Stimulated activated CD8-positive, alpha-beta memory T cell treated with anti-CD3 and anti-CD28 coated beads, Interleukin-12 subunit alpha, Interleukin-12 subunit beta, amount 100 ng/mL, for 24 hours (primary cell): ENCODE measurements at regions not wholly inside any gene's neighbourhood (a gene's known extent, or its start where the extent isn't known, plus 50 kb on each side); places are given as distances from the start of the nearest gene placed in this dataset.
"Not testable (repeated sequence)": the region's sequence is repeated elsewhere in the genome, so short reads cannot be mapped to it uniquely, and the experiment has no call there.

ENCODE experiments used
- DNase-seq: peaks from one replicate; pipeline ENCODE4 v3.0.0-alpha.2; 2020; ENCODE audit errors: extremely low read depth

DNA sequence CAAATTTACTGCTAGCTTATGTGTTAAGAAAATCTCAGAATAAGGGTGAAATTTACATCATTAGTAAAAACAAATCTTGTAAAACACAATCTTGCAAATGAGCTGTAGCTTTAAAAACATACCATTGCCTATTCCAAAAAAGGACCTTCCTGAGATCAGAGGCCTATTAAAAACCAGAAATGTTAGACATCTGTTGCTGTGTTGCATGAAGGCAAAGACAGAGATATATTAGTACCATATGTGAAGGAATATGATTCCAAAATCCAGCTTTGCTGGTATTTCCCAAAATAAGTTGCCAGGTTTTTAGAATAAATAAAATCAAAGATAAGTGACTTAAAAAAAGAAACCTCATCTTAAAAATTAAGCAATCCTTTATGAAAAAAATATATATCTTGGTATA, 504.1 kb upstream of the CDIN1 start:
- no peak for DNase-seq

DNA sequence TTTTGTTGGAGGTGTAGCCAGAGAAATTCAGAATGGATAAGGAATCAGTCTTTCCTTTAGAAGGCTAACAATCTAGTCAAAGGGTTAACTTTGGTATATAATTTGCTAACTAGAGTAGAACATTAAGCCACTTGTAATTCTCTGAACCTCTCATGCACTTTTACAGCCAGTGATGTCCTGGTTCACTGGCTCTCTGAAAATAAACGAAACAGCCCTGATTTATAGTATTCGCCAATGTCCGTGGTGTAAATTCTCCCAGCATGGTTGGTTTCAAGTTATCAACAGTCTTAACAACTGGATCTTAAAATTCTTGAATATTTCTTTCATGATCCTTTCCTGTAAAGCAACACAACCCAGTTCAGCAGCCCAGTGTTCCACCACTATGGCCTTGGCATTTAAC, 500.4 kb upstream of the CDIN1 start:
- DNase-seq, result no peak

DNA sequence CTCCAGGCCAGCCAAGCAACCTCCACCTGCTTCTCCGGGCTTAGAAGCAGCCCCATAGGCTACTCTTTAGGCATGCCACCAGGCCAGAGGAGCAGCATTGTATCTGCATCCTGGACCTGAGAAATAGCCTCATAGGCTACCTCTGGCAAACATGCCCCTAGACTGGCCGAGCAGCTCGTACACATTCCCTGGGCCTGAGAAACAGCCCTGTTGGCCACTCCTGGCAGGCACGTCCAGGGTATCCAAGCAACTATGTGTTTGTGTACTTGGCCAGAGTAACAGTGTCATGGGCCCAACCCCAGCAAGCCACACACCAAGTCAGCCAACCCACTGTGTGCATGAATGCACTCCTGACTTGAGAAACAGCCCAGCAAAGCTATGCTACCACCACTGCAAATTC, 498.7 kb upstream of the CDIN1 start:
- DNase-seq, result no peak

DNA sequence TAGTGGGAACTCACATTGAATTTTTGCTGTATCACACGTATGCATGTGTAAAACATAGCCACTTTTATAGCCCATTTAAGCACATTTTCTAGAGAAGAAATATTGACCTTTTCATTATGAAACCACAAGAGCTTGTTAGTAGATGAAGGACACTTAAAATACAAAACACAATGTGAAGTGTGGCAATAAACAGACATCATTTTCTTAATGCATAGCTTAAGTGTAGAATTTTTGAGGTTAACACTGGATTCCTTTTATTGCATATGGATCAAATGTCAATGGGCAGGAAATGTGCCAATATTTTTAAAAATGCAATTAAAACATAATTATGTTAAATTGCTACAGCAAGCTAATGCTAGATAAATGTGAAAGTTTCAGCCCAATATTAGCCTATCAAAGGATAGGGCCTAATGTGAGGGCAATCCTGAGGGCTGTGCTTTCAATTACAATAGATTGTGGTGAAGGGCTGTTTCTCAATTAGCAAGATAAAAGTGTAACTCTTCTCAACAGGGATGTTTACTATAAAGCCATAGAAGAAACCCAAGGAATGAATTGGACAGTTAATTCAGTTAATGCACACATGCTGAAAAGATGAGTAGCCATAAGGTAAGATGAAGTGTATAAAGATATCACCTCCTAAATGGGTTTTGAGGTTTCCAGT, 489.0 kb upstream of the CDIN1 start:
- DNase-seq, result no peak

DNA sequence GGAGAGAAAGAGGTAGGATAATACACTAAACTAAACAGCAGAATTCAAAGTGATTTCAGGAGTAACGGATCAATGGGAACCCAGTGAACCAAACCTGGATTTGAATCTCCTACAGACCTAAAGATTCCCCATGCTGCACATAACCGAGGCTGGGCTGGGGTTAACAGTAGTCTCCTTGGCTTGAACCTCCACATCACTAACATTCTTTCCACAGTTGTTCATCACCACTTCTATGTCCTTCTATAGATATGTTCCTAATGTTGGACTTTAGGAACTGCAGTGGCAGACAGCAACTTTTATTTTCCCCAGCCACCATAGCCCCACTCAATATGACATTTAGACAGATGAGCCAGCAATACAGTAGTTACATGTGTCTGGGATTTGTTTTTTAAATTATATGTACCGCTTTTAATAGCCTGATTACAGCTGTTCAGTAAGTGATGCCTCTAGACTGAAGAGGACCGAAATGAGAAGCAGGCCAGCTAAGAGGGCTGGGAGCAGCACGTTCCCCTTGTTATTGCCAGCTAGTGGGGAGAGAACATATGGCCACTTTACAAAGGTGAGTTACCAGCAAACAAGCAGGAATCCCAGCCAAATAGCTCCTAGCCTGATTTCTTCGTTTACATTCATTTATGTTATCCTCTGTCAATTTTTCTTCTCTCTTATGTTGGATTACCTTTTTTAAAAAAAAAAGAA, 472.6 kb upstream of the CDIN1 start:
- DNase-seq, result no peak

DNA sequence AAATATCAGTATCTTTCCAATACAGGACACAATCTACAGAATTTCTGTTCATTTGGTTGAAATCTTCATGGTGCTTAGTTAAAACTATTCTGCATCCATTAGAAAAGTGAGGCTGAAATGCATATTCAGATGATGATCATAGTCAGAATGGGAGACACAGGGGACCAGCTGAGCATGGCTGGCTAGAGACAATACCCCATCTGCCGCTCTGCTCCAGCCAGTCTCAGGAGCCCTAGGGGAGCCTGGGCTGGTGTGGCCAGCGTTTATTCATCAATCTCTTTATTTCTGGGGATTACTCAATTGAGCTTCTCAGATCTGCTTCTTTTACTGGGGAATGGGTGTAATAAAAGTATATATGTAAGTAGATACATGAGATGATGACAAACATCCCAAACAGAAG, 470.9 kb upstream of the CDIN1 start:
- no peak for DNase-seq

DNA sequence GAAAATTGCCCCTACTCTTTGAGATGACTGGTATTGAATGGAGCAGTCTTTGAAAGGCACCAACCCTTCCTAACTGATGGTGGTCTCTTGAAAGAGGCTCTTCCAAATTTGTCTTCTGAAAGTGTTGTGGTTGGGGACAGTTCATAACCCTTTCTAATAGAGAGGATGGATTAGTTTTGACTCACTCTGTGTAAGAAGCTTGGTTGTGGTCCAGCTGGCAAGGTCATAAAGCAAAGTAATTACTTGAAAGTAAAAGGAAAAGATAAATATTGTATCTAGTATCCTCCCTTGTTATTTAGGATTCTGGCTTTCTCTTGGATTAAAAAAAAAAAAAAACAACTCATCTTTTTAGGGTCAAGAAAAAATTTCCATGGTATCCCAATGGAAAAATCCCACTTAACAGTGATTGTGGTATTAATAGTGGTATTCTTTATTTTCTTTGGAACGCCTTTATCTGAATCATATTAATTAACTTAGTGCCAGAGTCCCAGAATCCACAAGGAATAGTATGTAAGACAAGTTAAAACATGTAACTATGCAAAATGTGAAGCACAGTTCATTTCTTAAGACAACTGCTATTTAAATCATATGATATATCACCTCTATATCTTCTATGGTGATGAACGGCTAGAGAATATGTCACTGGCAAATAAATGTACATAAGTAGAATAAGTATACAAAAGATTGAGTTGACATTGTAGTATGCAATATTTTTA, 469.3 kb upstream of the CDIN1 start:
- DNase-seq, result no peak

DNA sequence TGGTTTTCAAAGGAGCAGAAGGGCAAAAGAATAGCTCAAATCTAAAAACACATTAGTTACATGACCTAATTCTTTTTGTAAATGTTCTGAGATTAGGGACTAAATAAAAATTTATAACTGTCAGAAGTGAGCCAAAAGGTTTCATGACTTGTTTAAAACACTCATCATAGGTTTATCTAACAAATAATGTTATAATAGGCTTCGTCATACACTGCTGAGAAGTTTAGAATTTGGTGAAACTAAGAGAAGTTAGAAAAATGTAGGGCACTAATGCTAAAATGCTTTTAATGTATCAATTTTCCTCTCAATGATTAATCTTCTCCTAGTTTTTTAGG, 468.8 kb upstream of the CDIN1 start:
- no peak for DNase-seq

DNA sequence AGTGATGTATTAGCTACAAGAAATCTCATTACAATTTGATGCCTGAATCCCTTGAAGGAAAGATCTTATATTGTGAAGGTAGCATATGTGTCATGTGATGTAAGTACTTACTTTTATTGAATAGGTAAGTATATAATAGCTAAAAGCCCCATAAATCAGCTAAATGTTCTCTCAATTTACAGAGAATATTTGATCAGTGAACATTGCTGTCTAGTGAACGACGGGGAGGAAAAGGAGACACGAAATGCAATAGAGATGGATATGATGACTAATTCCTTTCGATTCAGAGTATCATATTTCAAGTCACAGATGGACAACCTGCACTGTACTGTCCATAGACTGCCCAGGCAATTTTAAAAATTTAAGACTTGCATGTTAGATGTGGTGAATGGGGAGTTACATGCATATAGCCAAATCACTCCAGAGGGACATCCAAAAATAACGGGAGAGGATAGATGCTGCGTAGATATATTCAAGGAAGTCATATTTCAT, 462.1 kb upstream of the CDIN1 start:
- no peak for DNase-seq

DNA sequence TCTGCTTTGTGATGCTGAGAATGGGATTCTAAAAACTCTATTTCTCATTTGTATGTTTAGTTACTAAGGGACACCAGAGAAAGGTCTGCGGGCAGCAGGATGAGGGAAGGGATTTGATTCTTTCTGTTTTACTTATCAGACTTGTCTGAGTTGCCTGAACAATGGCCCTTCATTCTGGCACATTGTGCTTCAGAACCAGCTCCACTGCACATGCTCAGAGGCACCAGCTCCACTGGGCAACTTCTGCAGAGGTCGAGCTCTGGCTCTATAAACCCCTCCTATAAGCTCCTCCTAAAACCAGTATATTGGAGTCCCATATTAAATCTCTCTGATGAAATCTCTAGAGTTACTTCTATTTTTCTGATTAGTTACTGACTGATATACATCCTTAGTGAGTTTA, 453.2 kb upstream of the CDIN1 start:
- no peak for DNase-seq

DNA sequence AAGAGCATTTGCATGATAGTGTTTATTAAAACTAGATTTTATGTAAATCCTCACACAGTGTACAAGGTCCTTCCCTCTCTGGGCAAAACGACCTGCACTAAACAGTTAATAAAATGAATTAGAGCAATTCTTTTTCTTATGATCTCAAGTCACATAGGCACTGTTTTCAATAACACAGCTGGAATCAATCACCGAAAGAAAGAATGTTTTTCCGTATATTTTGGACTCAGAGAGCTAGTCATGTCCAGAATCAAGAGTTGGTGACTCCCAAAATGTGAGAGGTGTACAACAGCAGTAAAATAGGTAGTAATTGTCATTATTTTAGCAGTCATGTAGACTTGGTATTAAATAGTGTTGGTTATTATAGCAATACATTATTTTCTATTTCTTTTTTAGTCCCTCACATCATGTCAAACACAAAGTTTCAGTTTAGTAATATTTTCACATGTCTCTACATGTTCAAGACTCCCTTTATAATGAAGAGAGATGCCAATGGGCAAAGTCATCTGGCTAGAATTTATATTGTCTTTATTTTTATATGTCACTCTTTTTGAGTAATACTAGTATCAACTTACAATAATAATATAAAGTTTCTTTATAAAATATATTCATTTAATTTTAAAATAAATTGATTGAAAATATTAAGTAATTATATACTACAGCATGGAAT, 448.6 kb upstream of the CDIN1 start:
- DNase-seq, result no peak

DNA sequence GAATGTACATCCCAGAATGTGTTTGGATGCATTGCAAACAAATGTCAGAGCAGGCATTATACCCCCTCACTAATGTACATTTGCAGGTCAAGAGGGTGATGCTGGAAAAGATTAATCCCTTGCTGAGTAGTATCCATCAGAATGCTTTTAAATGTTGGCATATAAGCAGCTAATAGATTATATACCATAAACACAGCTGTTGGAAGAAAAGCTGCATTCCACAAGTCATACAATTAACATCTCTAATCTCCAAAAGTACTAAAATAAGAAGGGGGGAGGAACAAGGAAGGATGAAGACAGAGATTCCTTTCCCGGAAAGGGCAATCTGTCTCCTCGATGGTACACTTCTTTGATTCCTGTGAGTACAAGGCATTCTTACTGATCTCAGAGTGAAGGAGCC, 445.7 kb upstream of the CDIN1 start:
- no peak for DNase-seq

DNA sequence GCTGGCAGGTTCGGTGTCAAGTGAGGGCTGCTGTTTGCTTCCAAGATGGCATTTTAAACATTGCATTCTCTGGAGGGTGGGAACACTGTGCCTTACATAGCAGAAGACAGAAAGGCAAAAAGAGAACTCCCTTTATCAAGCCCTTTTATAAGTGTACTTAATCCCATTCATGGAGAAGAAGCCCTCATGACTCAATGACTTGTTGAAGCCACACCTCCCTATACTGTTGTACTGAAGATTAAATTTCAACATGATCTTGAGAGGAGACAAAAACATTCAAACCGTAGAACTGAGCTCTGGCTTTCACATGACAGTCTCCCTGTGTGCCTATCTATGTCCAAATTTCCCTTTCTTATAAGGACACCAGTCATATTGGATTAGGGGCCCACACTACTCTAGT, 443.4 kb upstream of the CDIN1 start:
- no peak for DNase-seq

DNA sequence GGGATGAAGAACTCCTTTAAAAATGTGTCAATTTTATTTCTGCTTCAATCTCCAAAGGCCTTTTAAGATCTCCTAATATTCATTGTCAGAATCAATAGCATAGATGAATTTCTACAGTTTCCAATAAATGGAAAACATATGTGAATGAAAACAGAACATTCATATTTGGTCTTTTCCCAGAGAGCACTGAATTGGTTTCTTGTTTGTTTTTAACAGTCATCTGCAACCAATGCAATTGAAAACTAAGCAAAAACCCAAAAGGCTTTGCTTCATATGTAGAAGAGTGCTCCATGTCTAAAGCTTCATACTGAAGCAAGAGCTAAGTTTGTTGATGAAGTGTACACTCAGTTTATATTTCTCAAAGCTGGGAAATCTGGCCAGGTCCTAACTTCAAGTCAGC, 426.5 kb upstream of the CDIN1 start:
- DNase-seq, result no peak

DNA sequence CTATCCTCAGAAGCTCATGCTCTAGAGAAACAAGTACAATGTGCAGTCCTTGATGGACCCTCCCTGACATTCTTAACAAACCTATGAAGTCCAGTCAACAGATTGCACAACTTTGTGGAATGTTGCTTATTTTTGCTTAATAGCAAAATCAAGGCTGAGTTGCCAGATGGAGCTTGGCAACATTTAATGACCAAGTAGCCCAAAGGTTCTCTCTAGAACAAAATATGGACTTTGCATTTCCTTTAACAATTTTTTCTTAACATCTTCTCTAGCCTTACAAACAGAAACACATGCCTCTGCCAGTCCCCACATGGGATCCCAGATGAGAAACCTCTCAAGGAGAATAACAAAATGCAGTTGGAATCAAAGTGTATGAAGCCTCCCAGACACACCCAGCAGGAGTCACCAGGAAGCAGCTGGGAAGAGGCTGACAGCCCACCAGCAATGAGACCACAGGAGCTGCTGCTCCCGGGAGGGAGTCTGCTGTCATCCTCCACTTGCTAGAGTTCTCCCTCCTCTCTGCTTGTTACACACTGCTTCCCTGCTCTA, 422.5 kb upstream of the CDIN1 start:
- DNase-seq, result no peak

DNA sequence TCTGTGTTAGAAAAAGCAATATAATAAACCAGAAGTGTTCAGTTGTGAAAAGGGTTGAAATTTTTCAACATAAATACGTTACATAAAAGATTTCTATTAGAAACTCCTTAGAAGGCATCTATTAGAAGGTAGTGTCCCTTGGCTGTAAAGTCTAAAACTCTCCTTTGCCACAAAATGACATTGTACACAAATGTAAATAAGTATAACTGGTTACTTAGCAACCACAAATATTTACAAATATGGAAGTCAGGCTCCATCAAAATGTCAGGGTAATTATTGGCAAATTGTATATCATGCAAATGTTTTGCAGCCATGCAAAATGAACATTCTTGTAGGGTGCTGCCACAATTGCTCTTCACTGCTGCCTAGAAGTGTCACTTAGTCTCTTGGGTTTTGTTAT, 419.1 kb upstream of the CDIN1 start:
- DNase-seq, result no peak

DNA sequence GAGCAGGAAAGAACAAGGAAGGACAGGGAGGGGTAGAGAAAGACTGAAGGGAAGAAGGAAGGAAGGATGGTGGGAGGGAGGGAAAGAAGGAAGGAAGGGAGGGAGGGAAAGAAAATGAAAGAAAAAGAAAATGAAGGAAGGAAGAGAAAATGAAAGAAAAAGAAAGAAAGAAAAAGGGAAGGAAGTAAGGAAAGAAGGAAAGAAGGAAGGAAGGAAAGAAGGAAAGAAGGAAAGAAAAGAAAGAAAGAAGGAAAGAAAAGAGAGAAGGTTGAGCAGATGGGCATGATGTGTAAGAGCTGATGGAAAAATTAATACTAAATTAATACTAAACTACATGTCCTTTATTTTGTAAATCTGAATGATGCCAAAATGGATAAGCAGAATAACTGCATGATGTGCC, 418.3 kb upstream of the CDIN1 start:
- DNase-seq, result no peak

DNA sequence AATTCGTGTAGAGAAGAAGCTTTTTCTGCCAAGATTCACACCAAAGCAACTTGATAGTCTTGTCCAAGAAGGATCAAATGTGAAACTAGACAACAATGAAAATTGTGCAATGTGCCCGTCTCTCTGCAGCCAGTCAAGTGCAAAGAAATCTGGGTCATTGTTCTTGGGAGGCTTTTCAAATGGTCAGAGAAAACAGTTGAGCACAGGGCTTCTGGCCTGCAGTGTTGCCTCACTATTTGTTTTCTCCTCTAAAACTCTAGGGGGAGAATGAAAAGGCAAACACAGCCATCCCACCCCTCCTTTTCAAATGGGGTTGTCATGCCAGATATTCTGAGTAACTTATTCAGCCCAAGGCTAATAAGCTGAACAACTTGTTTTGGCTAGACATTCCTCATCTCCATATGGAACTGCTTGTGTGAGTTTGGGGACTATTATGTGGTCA, 417.6 kb upstream of the CDIN1 start:
- no peak for DNase-seq

DNA sequence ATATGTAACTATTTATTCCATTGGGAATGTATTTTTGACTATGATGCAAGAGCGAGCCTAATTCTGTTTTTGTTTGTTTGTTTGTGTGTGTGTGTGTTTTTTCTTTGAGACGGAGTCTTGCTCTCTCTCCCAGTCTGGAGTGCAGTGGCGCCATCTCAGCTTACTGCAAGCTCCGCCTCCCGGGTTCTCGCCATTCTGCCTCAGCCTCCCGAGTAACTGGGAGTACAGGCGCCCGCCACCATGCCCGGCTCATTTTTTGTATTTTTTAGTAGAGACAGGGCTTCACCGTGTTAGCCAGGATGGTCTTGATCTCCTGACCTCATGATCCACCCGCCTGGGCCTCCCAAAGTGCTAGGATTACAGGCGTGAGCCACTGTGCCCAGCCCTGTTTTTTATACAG, 415.4 kb upstream of the CDIN1 start:
- not testable (repeated sequence) for DNase-seq

DNA sequence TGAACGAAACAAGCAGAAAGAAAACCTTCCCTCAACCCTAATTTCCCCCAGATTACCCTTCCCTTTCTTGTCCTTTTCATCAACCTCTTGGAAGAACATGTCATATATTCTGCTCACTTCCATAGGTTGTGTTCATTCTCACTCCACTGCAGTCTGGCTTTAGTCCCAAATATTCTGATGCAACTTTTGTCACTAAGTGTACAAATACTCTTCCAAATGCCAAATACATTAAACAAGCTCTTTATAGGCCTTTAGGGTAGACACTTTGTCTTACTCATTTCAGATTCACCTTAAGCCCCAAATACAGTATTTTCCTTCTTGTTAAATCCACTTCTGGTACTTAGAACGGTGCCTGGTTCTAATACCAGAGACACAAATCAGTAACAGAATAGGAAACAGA, 406.5 kb upstream of the CDIN1 start:
- no peak for DNase-seq

DNA sequence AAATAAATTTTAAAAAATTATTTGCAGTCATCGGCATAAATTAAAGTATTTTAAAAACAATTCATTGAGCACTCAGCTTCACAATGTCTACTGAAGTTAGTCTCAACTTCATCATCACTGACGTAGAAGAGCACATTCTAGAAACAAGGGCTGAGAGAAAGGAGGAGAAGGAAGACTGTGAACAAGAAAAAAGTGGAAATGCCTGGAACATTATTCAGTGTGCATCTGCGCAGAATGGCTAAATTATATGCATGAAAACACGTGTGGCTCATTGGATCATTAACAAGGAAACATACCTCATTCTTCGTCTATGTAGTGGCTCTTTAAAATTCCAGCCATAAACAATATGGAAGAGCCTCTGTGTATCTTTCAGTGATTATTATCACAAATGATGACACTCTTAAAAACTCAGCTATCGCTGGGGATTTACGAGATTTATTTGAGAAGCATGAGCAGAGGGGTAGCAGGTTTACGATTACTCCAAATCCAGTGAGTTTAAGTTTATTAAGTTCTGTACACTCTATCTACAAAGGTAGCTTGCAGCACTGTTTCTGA, 404.2 kb upstream of the CDIN1 start:
- DNase-seq, result no peak

DNA sequence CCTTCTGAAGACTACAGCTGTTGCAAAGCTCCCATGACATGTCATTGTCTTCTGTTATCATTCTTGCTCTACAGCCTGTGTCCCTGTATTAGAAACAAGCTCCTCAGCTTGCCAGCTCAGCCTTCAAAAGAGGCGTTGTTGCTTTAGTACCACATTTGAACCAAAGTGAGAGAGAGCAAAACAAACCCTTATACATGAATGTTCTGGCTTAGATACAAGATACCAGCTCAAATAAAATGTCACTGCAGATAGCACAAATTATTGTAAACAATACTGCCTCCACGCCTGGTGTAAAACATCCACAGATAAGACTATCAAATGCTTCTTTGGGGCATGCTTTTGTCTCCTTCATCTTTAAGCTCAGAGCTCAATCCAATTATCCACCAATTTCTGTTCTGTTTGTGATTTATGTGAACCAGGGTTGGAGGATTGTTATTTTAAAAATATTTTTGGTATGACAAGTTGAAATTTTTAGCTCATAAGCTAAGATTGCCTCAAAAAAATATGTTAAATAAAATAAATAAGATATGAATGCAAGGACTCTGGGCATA, 403.6 kb upstream of the CDIN1 start:
- no peak for DNase-seq
